ENCODE measurements at regions not wholly inside any gene's neighbourhood (a gene's known extent, or its start where the extent isn't known, plus 50 kb on each side); places are given as distances from the start of the nearest gene placed in this dataset.
"Not testable (repeated sequence)": the region's sequence is repeated elsewhere in the genome, so short reads cannot be mapped to it uniquely, and the experiment has no call there.

- TF ChIP-seq CTCF (IDR thresholded peaks at IDR 0.05): no peak
- DNase-seq: no peak
- H3K4me3 Mint-ChIP-seq: no peak overlapping the region
- H3K9me3 Mint-ChIP-seq: peaks cover 98% of the 10 kb centered on the region
- H3K27me3 Mint-ChIP-seq (ENCODE audit: low read depth, poor library complexity): peaks cover 6% of the 10 kb centered on the region
- no peaks in the 10 kb centered on the region for H3K4me1 Mint-ChIP-seq
- H3K36me3 Mint-ChIP-seq (ENCODE audit: low read depth): no peaks in the 10 kb centered on the region
- H3K27ac Mint-ChIP-seq: no peak overlapping the region
These were observed 445.5 kb downstream of the TMEM121 start for GRCh38 chr14:105971593-105972500.

- Mint-ChIP-seq H3K27me3 (ENCODE audit: low read depth, poor library complexity) (peaks cover 6% of the 10 kb centered on the region), H3K36me3 (ENCODE audit: low read depth) (no peaks in the 10 kb centered on the region), H3K4me1 (no peaks in the 10 kb centered on the region), H3K9me3 (peaks cover 97% of the 10 kb centered on the region), H3K27ac (no peak overlapping the region), H3K4me3 (no peak overlapping the region)
- TF ChIP-seq CTCF (IDR thresholded peaks at IDR 0.05): no peak
- DNase-seq: no peak
These were observed 448.5 kb downstream of the TMEM121 start for GRCh38 chr14:105974902-105975301.

DNA sequence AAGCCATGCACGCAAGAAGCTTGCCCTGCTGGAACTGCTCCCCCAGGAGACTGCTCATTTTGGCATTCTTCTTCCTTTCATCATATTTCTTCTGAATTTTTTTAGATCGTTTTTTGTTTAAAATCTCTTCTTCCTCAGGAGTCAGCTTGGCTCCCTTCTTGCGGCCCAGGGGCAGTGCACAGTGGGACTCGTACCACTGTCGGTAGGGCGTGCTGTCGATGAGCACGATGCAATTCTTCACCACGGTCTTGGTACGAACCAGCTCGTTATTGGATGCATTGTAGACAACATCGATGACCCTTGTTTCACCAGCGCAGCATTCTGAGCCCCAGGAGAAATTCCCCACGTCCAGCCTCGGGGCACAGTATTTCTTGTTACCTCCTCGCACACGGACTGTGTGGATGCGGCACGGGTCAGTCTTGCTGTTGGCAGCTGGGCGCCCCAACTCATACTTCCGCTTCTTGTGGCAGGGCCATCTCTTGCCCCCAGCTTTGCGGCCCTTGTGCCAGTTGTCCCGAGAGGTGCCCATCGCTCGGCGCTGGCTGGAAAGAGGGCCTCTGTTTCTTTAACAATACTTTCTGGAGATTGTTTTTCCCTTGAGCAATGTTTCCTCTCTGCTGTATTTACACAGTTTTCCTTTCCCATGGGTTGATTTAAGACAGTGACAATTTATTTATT lies 452.4 kb downstream of the TMEM121 start:
- Mint-ChIP-seq H3K27ac (no peak overlapping the region), H3K27me3 (ENCODE audit: low read depth, poor library complexity) (peaks cover 6% of the 10 kb centered on the region), H3K4me1 (no peaks in the 10 kb centered on the region), H3K4me3 (no peak overlapping the region), H3K9me3 (peaks cover 98% of the 10 kb centered on the region), H3K36me3 (ENCODE audit: low read depth) (no peaks in the 10 kb centered on the region)
- DNase-seq: no peak
- no peak for TF ChIP-seq CTCF (IDR thresholded peaks at IDR 0.05)

DNA sequence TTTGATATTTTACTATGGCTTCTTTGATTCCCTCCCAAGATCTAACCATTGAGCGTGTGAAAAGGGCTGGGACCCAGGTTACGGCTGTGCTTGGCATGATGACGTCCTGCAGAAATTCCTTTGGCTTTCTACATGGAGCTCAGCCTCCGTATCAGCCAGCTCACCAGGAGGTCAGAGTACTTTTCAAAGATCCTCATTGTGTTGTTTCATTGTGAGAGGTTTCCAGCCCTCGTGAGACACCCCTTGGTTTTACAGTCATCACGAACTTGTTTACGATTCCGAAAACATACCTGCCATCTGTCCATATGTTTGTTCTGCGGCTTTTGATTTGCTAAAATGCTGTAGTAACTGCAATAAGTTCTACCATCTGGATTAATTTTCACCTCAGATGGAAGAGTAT lies 453.1 kb downstream of the TMEM121 start:
- Mint-ChIP-seq H3K9me3 (peaks cover 97% of the 10 kb centered on the region), H3K36me3 (ENCODE audit: low read depth) (no peaks in the 10 kb centered on the region), H3K27ac (no peak overlapping the region), H3K4me3 (no peak overlapping the region), H3K4me1 (no peaks in the 10 kb centered on the region), H3K27me3 (ENCODE audit: low read depth, poor library complexity) (peaks cover 10% of the 10 kb centered on the region)
- TF ChIP-seq CTCF (IDR thresholded peaks at IDR 0.05): no peak
- no peak for DNase-seq

- H3K36me3 Mint-ChIP-seq (ENCODE audit: low read depth): no peaks in the 10 kb centered on the region
- H3K4me3 Mint-ChIP-seq: no peak overlapping the region
- no peaks in the 10 kb centered on the region for H3K4me1 Mint-ChIP-seq
- no peak for DNase-seq
- H3K9me3 Mint-ChIP-seq: peaks cover 97% of the 10 kb centered on the region
- peaks cover 6% of the 10 kb centered on the region for H3K27me3 Mint-ChIP-seq (ENCODE audit: low read depth, poor library complexity)
- H3K27ac Mint-ChIP-seq: no peak overlapping the region
- no peak for TF ChIP-seq CTCF (IDR thresholded peaks at IDR 0.05)
These were observed 453.8 kb downstream of the TMEM121 start for GRCh38 chr14:105980224-105980623.

- not testable (repeated sequence) for H3K27me3 Mint-ChIP-seq (ENCODE audit: low read depth, poor library complexity); H3K27ac Mint-ChIP-seq; H3K4me1 Mint-ChIP-seq; H3K4me3 Mint-ChIP-seq; DNase-seq; H3K36me3 Mint-ChIP-seq (ENCODE audit: low read depth)
- H3K9me3 Mint-ChIP-seq: peaks cover 89% of the 10 kb centered on the region
These were observed 455.3 kb downstream of the TMEM121 start for GRCh38 chr14:105981517-105982302.
